GM12878 (cell line): ENCODE measurements at regions not wholly inside any gene's neighbourhood (a gene's known extent, or its start where the extent isn't known, plus 50 kb on each side); places are given as distances from the start of the nearest gene placed in this dataset.

ENCODE experiments used
- ATAC-seq: fragments of 200-7000 bp; cut with Tn5 transposase; 3 replicates; pipeline ENCODE4 v1.9.1; 2020; ENCODE audit warnings: mild to moderate bottlenecking, moderate library complexity
- BruUV-seq: library from RNA; stranded (reverse); fragments of 400-500 nt; replicated peaks from 2 replicates; lab custom pipeline; 2021; lab: Mats Ljungman, UMichigan
- CTCF ChIA-PET: fragments of 300-600 bp; sonication (Branson Sonifier 250); formaldehyde crosslinking; extraction: SDS; loops from one replicate; lab custom pipeline; 2021; ENCODE audit warnings: inconsistent platforms; lab: Yijun Ruan, JAX
- POLR2A ChIA-PET: fragments of 350-600 bp; formaldehyde crosslinking; extraction: SDS; loops from one replicate; lab custom pipeline; 2021; ENCODE audit warnings: inconsistent platforms; lab: Charles Lee
- RAD21 ChIA-PET: fragments of 300-600 bp; sonication (Branson Sonifier 250); formaldehyde crosslinking; loops from one replicate; lab custom pipeline; 2023; ENCODE audit warnings: antibody characterized with exemption; ENCODE audit not compliant: unreplicated experiment; lab: Charles Lee
- SMC1A ChIA-PET: fragments of 300-600 bp; sonication (Branson Sonifier 250); formaldehyde crosslinking; loops from one replicate; lab custom pipeline; 2023; ENCODE audit not compliant: unreplicated experiment, uncharacterized antibody; lab: Charles Lee
- DNase-seq: peaks from one replicate; pipeline ENCODE4 v3.0.0-alpha.2; 2011; ENCODE audit warnings: low read depth, low spot score
- FAIRE-seq: peaks from 3 replicates; lab custom pipeline; 2011; peaks lifted over from hg19 to GRCh38; lab: Jason Lieb, UNC
- H2AFZ ChIP-seq: 2 replicates; pipeline ENCODE4 v1.6.0; 2011; ENCODE audit warnings: low read depth, low read length, control low read depth; ENCODE audit not compliant: control insufficient read depth
- H3K27ac ChIP-seq: 2 replicates; pipeline ENCODE4 v1.5.1; 2011; ENCODE audit warnings: control low read depth; ENCODE audit not compliant: control insufficient read depth, insufficient read depth
- H3K27me3 ChIP-seq, 2 experiments: replicated peaks in 1 of 2; 2 replicates each; pipeline versions ENCODE4 v1.6.0 to v1.6.1; 2011; ENCODE audit warnings: low read length in 1 of 2; ENCODE audit not compliant: control insufficient read depth in 2 of 2, insufficient read depth in 2 of 2
- H3K36me3 ChIP-seq, 2 experiments: 2 replicates each; pipeline ENCODE4 v1.5.1; 2011; ENCODE audit warnings: low read length in 1 of 2; ENCODE audit not compliant: control insufficient read depth in 2 of 2, insufficient read depth in 2 of 2
- H3K4me1 ChIP-seq: 2 replicates; pipeline ENCODE4 v1.6.1; 2011; ENCODE audit warnings: mild to moderate bottlenecking, low read length, moderate library complexity, mixed read lengths; ENCODE audit not compliant: control insufficient read depth, insufficient read depth
- H3K4me2 ChIP-seq: 2 replicates; pipeline ENCODE4 v1.6.0; 2011; ENCODE audit warnings: control low read depth; ENCODE audit not compliant: control insufficient read depth, insufficient read depth
- H3K4me3 ChIP-seq: fragments of 200-600 bp; sonication (generic); 2 replicates; pipeline ENCODE4 v1.5.1; 2016
- H3K79me2 ChIP-seq: 2 replicates; pipeline ENCODE4 v1.6.0; 2011; ENCODE audit warnings: low read length; ENCODE audit not compliant: control insufficient read depth, insufficient read depth
- H3K9ac ChIP-seq: 2 replicates; pipeline ENCODE4 v1.8.0; 2011; ENCODE audit warnings: low read length, control low read depth, mixed read lengths; ENCODE audit not compliant: control insufficient read depth, insufficient read depth
- H3K9me3 ChIP-seq: replicated peaks from 3 replicates; pipeline ENCODE4 v1.5.1; 2011; ENCODE audit warnings: mild to moderate bottlenecking, low read length; ENCODE audit not compliant: control insufficient read depth, insufficient read depth
- H4K20me1 ChIP-seq: 2 replicates; pipeline ENCODE4 v1.6.0; 2011; ENCODE audit not compliant: control insufficient read depth, insufficient read depth
- CREB1 ChIP-seq: IDR thresholded peaks from 2 replicates; pipeline ENCODE4 v1.6.1; 2012; ENCODE audit warnings: low read depth, mild to moderate bottlenecking, inconsistent platforms
- ELK1 ChIP-seq: IDR thresholded peaks from 2 replicates; pipeline ENCODE4 v1.6.1; 2012; ENCODE audit warnings: low read depth, low read length, improper control_type of control experiment
- IRF4 ChIP-seq: IDR thresholded peaks from 2 replicates; pipeline ENCODE4 v1.6.1; 2011; ENCODE audit warnings: low read depth, low read length
- NR2C2 ChIP-seq: IDR thresholded peaks from 2 replicates; pipeline ENCODE4 v1.6.1; 2011; ENCODE audit warnings: borderline replicate concordance, low read depth; ENCODE audit not compliant: control insufficient read depth, insufficient read length
- PKNOX1 ChIP-seq: fragments of 450-650 bp; IDR thresholded peaks from 2 replicates; pipeline ENCODE4 v1.6.1; 2016; ENCODE audit warnings: mild to moderate bottlenecking
- PRDM15 ChIP-seq: fragments of 450-650 bp; formaldehyde crosslinking; IDR thresholded peaks from 2 replicates; pipeline ENCODE4 v1.4.0; 2020; ENCODE audit warnings: mild to moderate bottlenecking, moderate library complexity
- RFX5 ChIP-seq: IDR thresholded peaks from 2 replicates; pipeline ENCODE4 v1.6.1; 2011; ENCODE audit warnings: low read depth, low read length, improper control_type of control experiment
- SIX5 ChIP-seq: IDR thresholded peaks from 2 replicates; pipeline ENCODE4 v1.6.1; 2011; ENCODE audit warnings: mild to moderate bottlenecking, low read depth, low read length, moderate library complexity; ENCODE audit not compliant: severe bottlenecking
- SMAD1 ChIP-seq: fragments of 450-650 bp; IDR thresholded peaks from 2 replicates; pipeline ENCODE4 v1.6.1; 2018; ENCODE audit warnings: mild to moderate bottlenecking, low read depth; ENCODE audit not compliant: partially characterized antibody
- TCF12 ChIP-seq: IDR thresholded peaks from 2 replicates; pipeline ENCODE4 v1.6.1; 2011; ENCODE audit warnings: low read depth, mild to moderate bottlenecking, low read length
- ZBTB11 ChIP-seq: fragments of 450-650 bp; formaldehyde crosslinking; IDR thresholded peaks from 2 replicates; pipeline ENCODE4 v1.5.0; 2022; ENCODE audit warnings: mild to moderate bottlenecking, missing genetic modification characterization
- WGBS: methylation state at CpG from one replicate; pipeline ENCODE4 v1.1.6; 2016; ENCODE audit warnings: low lambda C conversion rate; ENCODE audit not compliant: insufficient replicate concordance, insufficient coverage; ENCODE audit errors: missing lambda C conversion rate; 5-methylcytosine and 5-hydroxymethylcytosine counted together
- in situ Hi-C: fragments of 300-500 bp; cut with MboI; formaldehyde crosslinking; loops from 9 replicates; pipeline ENCODE4 v1.14.3; 2018; ENCODE audit warnings: mixed read lengths
- intact Hi-C: fragments of 100-400 bp; cut with micrococcal nuclease; formaldehyde crosslinking; loops from one replicate; pipeline ENCODE4 v1.14.2; 2022; ENCODE audit not compliant: unreplicated experiment

GRCh38 chr19:30675086-30675485 is 302.9 kb downstream of the ZNF536 start:
- ChIA-PET RAD21 (interaction anchor here (1.2 kb wide), 1 partner anchor 9 kb away, joined by 5 read pairs; no protein-coding TSS in a partner anchor), CTCF (interaction anchor here (2.0 to 2.8 kb wide), 2 partner anchors 8 to 9 kb away, joined by 7 to 11 read pairs; no protein-coding TSS in a partner anchor), POLR2A (no interaction called here), SMC1A (interaction anchor here (1.2 kb wide), 1 partner anchor 42 kb away, joined by 3 read pairs; no protein-coding TSS in a partner anchor)
- Histone ChIP-seq H3K4me1 (no peaks in the 10 kb centered on the region), H3K9me3 (no peaks in the 10 kb centered on the region), H3K4me3 (no peak overlapping the region), H2AFZ (no peak overlapping the region), H3K36me3 (no peaks in the 10 kb centered on the region), H3K27ac (no peak overlapping the region), H3K79me2 (no peaks in the 10 kb centered on the region), H4K20me1 (no peaks in the 10 kb centered on the region), H3K4me2 (no peak overlapping the region), H3K9ac (no peak overlapping the region), H3K27me3 (no peaks in the 10 kb centered on the region)
- DNase-seq (no peak), FAIRE-seq (no peak), ATAC-seq (no peak)
- intact Hi-C loops = no loop called here
- no TSS peak for BruUV-seq
- WGBS = 0% methylated on average over 7 of the region's 7 CpGs
- in situ Hi-C loops = loop anchor here (5.0 kb wide), 1 partner anchor 1557 kb away; no protein-coding TSS in a partner anchor
- TF ChIP-seq PRDM15 (CRISPR knock-in tag) = no peak
- no peak for TF ChIP-seq IRF4
- TF ChIP-seq ZBTB11 = no peak
- TF ChIP-seq ELK1 = no peak
- no peak for TF ChIP-seq SIX5
- TF ChIP-seq NR2C2 = no peak
- TF ChIP-seq CREB1 = no peak
- no peak for TF ChIP-seq TCF12
- no peak for TF ChIP-seq RFX5
- no peak for TF ChIP-seq SMAD1
- no peak for TF ChIP-seq PKNOX1
